SK-N-SH (cell line): ENCODE measurements at regions not wholly inside any gene's neighbourhood (a gene's known extent, or its start where the extent isn't known, plus 50 kb on each side); places are given as distances from the start of the nearest gene placed in this dataset.

Source experiments
- CTCF ChIA-PET: fragments of 300-600, 350-600 bp; formaldehyde crosslinking; extraction: SDS; loops from one replicate; lab custom pipeline; 2021; lab: Yijun Ruan, JAX
- POLR2A ChIA-PET: fragments of 350-600 bp; sonication (Branson Sonifier 250); formaldehyde crosslinking; extraction: SDS; loops from one replicate; lab custom pipeline; 2020; ENCODE audit warnings: antibody characterized with exemption, inconsistent platforms; lab: Yijun Ruan, JAX
- DNase-seq: peaks from one replicate; pipeline ENCODE4 v3.0.0; 2012
- H2AFZ ChIP-seq: fragments of 200-600 bp; sonication (generic); 2 replicates; pipeline ENCODE4 v1.8.1; 2016; ENCODE audit warnings: antibody characterized with exemption, mild to moderate bottlenecking, low read depth
- H3F3A ChIP-seq: fragments of 200-600 bp; sonication (generic); replicated peaks from 2 replicates; pipeline ENCODE3; 2016; ENCODE audit warnings: antibody characterized with exemption, mild to moderate bottlenecking; ENCODE audit not compliant: insufficient read depth
- H3K27ac ChIP-seq, 2 experiments: fragments of 200-500 bp in 1 of 2; fragments of 200-600 bp in 1 of 2; sonication (Bioruptor generic) in 1 of 2; sonication (generic), shearing (Covaris generic) in 1 of 2; 2 replicates each; pipeline versions ENCODE4 v1.5.1 to v1.6.1; 2014 to 2016; ENCODE audit warnings: low read depth in 2 of 2, inconsistent platforms in 1 of 2, low read length in 1 of 2, mild to moderate bottlenecking in 1 of 2, mixed read lengths in 1 of 2
- H3K27me3 ChIP-seq: fragments of 200-600 bp; sonication (generic), shearing (Covaris generic); 2 replicates; pipeline ENCODE4 v1.6.1; 2016; ENCODE audit warnings: mixed run types; ENCODE audit not compliant: insufficient read depth
- H3K36me3 ChIP-seq, 2 experiments: fragments of 200-500 bp in 1 of 2; fragments of 200-600 bp in 1 of 2; sonication (Bioruptor generic) in 1 of 2; sonication (generic) in 1 of 2; replicated peaks in 1 of 2; 2 replicates each; pipeline versions ENCODE3 to v1.5.1; 2014 to 2016; ENCODE audit warnings: low read length in 1 of 2, mild to moderate bottlenecking in 1 of 2; ENCODE audit not compliant: insufficient read depth in 2 of 2, control insufficient read depth in 1 of 2
- H3K4me1 ChIP-seq, 2 experiments: fragments of 200-500 bp in 1 of 2; fragments of 200-600 bp in 1 of 2; sonication (Bioruptor generic) in 1 of 2; sonication (generic), shearing (Covaris generic) in 1 of 2; 2 replicates each; pipeline versions ENCODE4 v1.5.1 to v1.6.1; 2014 to 2016; ENCODE audit warnings: low read depth in 1 of 2, low read length in 1 of 2, mixed run types in 1 of 2; ENCODE audit not compliant: insufficient read depth in 2 of 2, control insufficient read depth in 1 of 2
- H3K4me2 ChIP-seq: fragments of 200-600 bp; sonication (generic), shearing (Covaris generic); 2 replicates; pipeline ENCODE4 v1.6.1; 2017; ENCODE audit warnings: mixed run types
- H3K4me3 ChIP-seq, 2 experiments: fragments of 200-500 bp in 1 of 2; fragments of 200-600 bp in 1 of 2; sonication (Bioruptor generic) in 1 of 2; sonication (generic), shearing (Covaris generic) in 1 of 2; 2 replicates each; pipeline versions ENCODE4 v1.5.1 to v1.8.1; 2014 to 2016; ENCODE audit warnings: low read depth in 2 of 2, inconsistent platforms in 1 of 2, low read length in 1 of 2, mild to moderate bottlenecking in 1 of 2, mixed read lengths in 1 of 2, moderate library complexity in 1 of 2
- H3K79me2 ChIP-seq: fragments of 200-600 bp; sonication (generic); 2 replicates; pipeline ENCODE4 v1.8.1; 2017; ENCODE audit warnings: mild to moderate bottlenecking; ENCODE audit not compliant: insufficient read depth
- H3K9ac ChIP-seq: fragments of 200-600 bp; sonication (generic); 2 replicates; pipeline ENCODE4 v1.6.1; 2017; ENCODE audit warnings: mixed run types
- H3K9me2 ChIP-seq: fragments of 200-600 bp; sonication (generic); 2 replicates; pipeline ENCODE4 v1.6.1; 2017; ENCODE audit warnings: mixed run types
- H3K9me3 ChIP-seq: fragments of 200-600 bp; sonication (generic); 2 replicates; pipeline ENCODE4 v1.6.1; 2017; ENCODE audit warnings: mixed run types, mild to moderate bottlenecking, moderate library complexity
- H4K20me1 ChIP-seq: fragments of 200-600 bp; sonication (generic); 2 replicates; pipeline ENCODE4 v1.6.1; 2017; ENCODE audit warnings: mild to moderate bottlenecking, mixed run types; ENCODE audit not compliant: insufficient read depth
- EP300 ChIP-seq, 2 experiments: IDR thresholded peaks; 2 replicates each; pipeline versions ENCODE4 v1.4.0 to v1.6.1; 2012; ENCODE audit warnings: borderline replicate concordance in 1 of 2, low read depth in 1 of 2, low read length in 1 of 2
- EZH2phosphoT487 ChIP-seq: fragments of 200-600 bp; sonication (generic); IDR thresholded peaks from 2 replicates; pipeline ENCODE4 v1.6.1; 2017; ENCODE audit warnings: low read depth, mixed run types, mild to moderate bottlenecking, antibody characterized with exemption, moderate library complexity, borderline replicate concordance
- FOSL2 ChIP-seq: IDR thresholded peaks from 2 replicates; pipeline ENCODE4 v1.4.0; 2012; ENCODE audit warnings: low read depth, mild to moderate bottlenecking, moderate library complexity, borderline replicate concordance
- FOXJ3 ChIP-seq: sonication (generic); formaldehyde crosslinking; IDR thresholded peaks from 2 replicates; pipeline ENCODE4 v1.5.1; 2020; ENCODE audit warnings: mild to moderate bottlenecking, missing genetic modification reagents
- GATA2 ChIP-seq: sonication (generic); formaldehyde crosslinking; IDR thresholded peaks from 2 replicates; pipeline ENCODE4 v1.5.0; 2020; ENCODE audit warnings: mild to moderate bottlenecking, missing genetic modification reagents
- RXRA ChIP-seq: IDR thresholded peaks from 2 replicates; pipeline ENCODE4 v1.4.0; 2012; ENCODE audit warnings: low read depth, mild to moderate bottlenecking, borderline replicate concordance
- TCF12 ChIP-seq: IDR thresholded peaks from 2 replicates; pipeline ENCODE4 v1.4.0; 2012
- WGBS: methylation state at CpG from one replicate; pipeline ENCODE4 v1.1.6; 2017; ENCODE audit warnings: low lambda C conversion rate; 5-methylcytosine and 5-hydroxymethylcytosine counted together
- TF ChIP-seq, protein P1 (sequence below): fragments of 200-600 bp; sonication (generic); IDR thresholded peaks from 2 replicates; pipeline ENCODE4 v1.6.1; 2017; ENCODE audit warnings: antibody characterized with exemption, mild to moderate bottlenecking, moderate library complexity
- TF ChIP-seq, protein P2 (sequence below): fragments of 150-350 bp; IDR thresholded peaks from 2 replicates; pipeline ENCODE4 v1.6.1; 2016; ENCODE audit warnings: mild to moderate bottlenecking, low read depth, low read length
- TF ChIP-seq, protein P3 (sequence below): IDR thresholded peaks from 2 replicates; pipeline ENCODE4; 2012

DNA sequence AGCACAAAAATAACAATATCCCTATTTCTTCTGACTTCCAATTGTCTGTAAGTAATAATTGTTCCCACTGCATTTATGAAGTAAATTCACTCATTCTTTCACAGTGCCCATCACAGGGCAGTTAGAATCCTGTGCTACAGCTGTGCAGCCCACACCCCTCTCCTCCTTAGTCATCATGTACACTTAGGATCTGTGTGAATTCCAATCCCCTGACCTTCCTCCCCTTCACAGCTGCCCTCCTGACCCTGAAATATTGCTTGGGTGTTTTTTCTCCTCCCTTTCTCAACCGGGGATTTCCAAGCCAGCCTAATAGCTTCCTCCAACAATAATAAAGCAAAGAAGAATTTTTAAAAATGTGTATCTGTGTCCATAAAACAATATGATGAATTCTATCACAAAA lies 91.5 kb upstream of the BEND6 start (continued):
- TF ChIP-seq, protein P1, sequence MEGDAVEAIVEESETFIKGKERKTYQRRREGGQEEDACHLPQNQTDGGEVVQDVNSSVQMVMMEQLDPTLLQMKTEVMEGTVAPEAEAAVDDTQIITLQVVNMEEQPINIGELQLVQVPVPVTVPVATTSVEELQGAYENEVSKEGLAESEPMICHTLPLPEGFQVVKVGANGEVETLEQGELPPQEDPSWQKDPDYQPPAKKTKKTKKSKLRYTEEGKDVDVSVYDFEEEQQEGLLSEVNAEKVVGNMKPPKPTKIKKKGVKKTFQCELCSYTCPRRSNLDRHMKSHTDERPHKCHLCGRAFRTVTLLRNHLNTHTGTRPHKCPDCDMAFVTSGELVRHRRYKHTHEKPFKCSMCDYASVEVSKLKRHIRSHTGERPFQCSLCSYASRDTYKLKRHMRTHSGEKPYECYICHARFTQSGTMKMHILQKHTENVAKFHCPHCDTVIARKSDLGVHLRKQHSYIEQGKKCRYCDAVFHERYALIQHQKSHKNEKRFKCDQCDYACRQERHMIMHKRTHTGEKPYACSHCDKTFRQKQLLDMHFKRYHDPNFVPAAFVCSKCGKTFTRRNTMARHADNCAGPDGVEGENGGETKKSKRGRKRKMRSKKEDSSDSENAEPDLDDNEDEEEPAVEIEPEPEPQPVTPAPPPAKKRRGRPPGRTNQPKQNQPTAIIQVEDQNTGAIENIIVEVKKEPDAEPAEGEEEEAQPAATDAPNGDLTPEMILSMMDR, result no peak
- TF ChIP-seq FOXJ3 (CRISPR knock-in tag) (no peak), EP300 (IDR thresholded peaks at IDR 0.05; ENCODE audit: borderline replicate concordance in 1 of 2, low read depth in 1 of 2, low read length in 1 of 2) (peak in 1 of 2 experiments; percentile 75; a peak in 2 of 4 replicates), TCF12 (peak; percentile 84), GATA2 (CRISPR knock-in tag) (no peak), RXRA (peak; percentile 90), EZH2phosphoT487 (no peak)

DNA sequence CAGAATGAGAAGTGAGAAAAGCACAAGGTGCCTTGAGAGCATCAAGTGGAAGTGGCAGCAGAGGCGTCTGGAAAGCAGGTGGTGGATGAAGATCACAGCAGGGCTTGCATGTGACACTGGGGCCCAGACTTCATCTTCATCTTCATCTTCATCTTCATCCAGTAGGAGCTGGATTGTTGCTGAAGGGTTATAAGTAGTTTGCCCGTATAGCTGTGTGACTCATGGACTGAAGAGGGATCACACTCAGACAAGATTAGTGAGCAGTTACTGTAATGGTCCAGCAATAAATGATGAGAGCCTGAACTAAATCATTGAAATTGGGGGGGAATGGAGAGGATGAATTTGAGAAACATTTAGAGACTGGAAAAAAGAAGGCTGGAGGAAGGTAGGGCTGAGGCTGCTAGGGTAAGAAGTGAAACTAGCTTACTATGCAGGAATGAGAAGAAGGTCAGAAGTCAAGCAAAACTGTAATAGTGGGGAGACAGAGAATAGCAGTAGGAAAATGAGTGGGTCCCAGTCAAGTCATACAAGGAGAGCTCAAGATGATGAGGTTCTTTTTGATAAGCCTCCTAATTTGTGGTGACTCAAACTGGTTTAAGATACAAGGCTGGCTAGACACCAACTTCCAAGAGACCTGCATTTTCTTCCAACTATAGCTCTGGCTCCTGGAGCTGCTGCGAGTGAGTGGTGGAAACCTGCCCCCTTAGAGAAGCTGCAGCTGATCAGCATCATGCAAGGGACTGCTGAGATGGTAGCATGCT lies 92.3 kb upstream of the BEND6 start:
- ChIA-PET CTCF (interaction anchor here (0.8 to 7.8 kb wide), 3 partner anchors 10 to 42 kb away, joined by 3 to 42 read pairs (median 4); no protein-coding TSS in a partner anchor), POLR2A (interaction anchor here (0.6 kb wide), 1 partner anchor 7 kb away, joined by 4 read pairs; no protein-coding TSS in a partner anchor)
- H3K36me3 ChIP-seq, result peaks cover 0 to 4% of the 10 kb centered on the region in 2 experiments
- peak overlapping the region; percentile 40 for H3K4me2 ChIP-seq
- no peak overlapping the region for H3K4me3 ChIP-seq
- no peak for DNase-seq
- 56% methylated on average over 3 of the region's 3 CpGs for WGBS
- H2AFZ ChIP-seq, result no peak overlapping the region
- H3K27me3 ChIP-seq, result no peaks in the 10 kb centered on the region
- peaks cover 0 to 51% of the 10 kb centered on the region in 2 experiments for H3K4me1 ChIP-seq
- H3K79me2 ChIP-seq, result peaks cover 23% of the 10 kb centered on the region
- H3K9me2 ChIP-seq, result no peaks in the 10 kb centered on the region
- no peaks in the 10 kb centered on the region for H4K20me1 ChIP-seq
- no peaks in the 10 kb centered on the region for H3K9me3 ChIP-seq
- peaks cover 33% of the 10 kb centered on the region for H3F3A ChIP-seq
- peak overlapping the region; percentile 58 to 80 for H3K27ac ChIP-seq
- H3K9ac ChIP-seq, result no peak overlapping the region
- TF ChIP-seq FOSL2, result peak; percentile 54; the same call in 1 of the 2 replicates
- TF ChIP-seq, protein P2, sequence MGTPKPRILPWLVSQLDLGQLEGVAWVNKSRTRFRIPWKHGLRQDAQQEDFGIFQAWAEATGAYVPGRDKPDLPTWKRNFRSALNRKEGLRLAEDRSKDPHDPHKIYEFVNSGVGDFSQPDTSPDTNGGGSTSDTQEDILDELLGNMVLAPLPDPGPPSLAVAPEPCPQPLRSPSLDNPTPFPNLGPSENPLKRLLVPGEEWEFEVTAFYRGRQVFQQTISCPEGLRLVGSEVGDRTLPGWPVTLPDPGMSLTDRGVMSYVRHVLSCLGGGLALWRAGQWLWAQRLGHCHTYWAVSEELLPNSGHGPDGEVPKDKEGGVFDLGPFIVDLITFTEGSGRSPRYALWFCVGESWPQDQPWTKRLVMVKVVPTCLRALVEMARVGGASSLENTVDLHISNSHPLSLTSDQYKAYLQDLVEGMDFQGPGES, result no peak
- TF ChIP-seq, protein P3, sequence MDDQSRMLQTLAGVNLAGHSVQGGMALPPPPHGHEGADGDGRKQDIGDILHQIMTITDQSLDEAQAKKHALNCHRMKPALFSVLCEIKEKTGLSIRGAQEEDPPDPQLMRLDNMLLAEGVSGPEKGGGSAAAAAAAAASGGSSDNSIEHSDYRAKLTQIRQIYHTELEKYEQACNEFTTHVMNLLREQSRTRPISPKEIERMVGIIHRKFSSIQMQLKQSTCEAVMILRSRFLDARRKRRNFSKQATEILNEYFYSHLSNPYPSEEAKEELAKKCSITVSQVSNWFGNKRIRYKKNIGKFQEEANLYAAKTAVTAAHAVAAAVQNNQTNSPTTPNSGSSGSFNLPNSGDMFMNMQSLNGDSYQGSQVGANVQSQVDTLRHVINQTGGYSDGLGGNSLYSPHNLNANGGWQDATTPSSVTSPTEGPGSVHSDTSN, result 0 out of 2 replicates have a peak, but pooled peaks have one; percentile 24
- TF ChIP-seq, all 33 proteins: peak for 2
